ENCODE measurements at regions not wholly inside any gene's neighbourhood (a gene's known extent, or its start where the extent isn't known, plus 50 kb on each side); places are given as distances from the start of the nearest gene placed in this dataset.
A peak's percentile ranks its signal among the peaks of the same experiment; 100 is the strongest.

DNA sequence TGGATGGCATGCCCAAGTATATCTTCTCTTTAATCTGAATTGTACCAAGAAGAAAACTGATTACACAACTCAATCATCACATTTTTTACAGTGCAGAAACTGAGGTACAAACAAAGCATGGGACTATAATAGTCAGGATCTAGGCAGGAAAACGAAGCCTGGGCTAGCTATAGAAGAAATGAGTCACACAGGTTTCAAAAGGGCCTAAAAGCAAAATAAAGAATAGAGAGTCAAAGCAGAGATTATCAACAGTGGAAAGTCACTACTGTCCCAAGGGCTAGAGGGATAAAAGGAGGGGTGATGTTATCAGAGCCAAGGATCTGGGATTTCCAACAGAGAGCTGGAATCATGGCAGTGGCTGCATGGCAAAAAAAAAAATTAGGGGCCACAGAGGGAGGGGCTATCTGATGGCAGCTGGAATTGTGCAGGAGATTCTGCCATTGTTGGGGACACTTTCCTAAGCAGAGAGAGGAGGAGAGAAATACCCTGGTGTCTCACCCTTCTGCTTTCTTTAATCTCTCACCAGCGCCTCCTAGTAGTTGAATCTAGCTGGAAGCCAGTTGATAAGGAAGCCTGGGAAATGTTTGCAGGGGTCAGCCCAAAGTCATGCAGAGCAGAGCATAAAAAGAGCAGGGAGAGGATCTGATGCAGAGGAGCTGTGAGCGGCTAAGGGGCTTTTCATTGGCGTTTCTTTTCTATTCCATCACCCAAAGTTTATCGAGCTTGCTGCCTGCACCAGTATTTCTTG, 343.2 kb downstream of the ACTL7B start:
- ATAC-seq (no peak), FAIRE-seq (no peak), DNase-seq (ENCODE audit: low spot score) (no peak)
- no peaks in the 10 kb centered on the region for H3K9me3 ChIP-seq (ENCODE audit: low read length)
- H3K36me3 ChIP-seq (replicated peaks in 1 of 2; ENCODE audit: control insufficient read depth in 1 of 2, insufficient read depth in 2 of 2, low read length in 2 of 2), result no peaks in the 10 kb centered on the region
- H3K79me2 ChIP-seq (ENCODE audit: insufficient read depth, low read length), result no peaks in the 10 kb centered on the region
- ChIA-PET POLR2A (no interaction called here), CTCF (ENCODE audit: low intra/inter-chr PET ratio, low total read pairs) (no interaction called here)
- H3K4me1 ChIP-seq (ENCODE audit: insufficient read depth, low read length), result no peaks in the 10 kb centered on the region
- no peaks in the 10 kb centered on the region for H4K20me1 ChIP-seq (ENCODE audit: insufficient read depth, low read length)
- no peak for TF ChIP-seq GABPA (IDR thresholded peaks at IDR 0.05; ENCODE audit: low read depth, low read length)
- no peak for TF ChIP-seq GABPA (CRISPR knock-in tag; IDR thresholded peaks at IDR 0.05; ENCODE audit: low read depth)
- no peak overlapping the region for H3K27ac ChIP-seq (ENCODE audit: extremely low read length, insufficient read depth, low read length)
- H3K4me3 ChIP-seq (replicated peaks in 1 of 3; ENCODE audit: insufficient read depth in 1 of 3, low read depth in 2 of 3, low read length in 3 of 3), result no peak overlapping the region
- BruUV-seq (replicated peaks), result no TSS peak
- intact Hi-C loops (cut with micrococcal nuclease; ENCODE audit: unreplicated experiment) (no loop called here), in situ Hi-C loops (cut with HindIII; ENCODE audit: extremely low pct_ligation_motif_present, low pct_unique_long_range_greater_than_20kb) (no loop called here)
- H3K27me3 ChIP-seq (ENCODE audit: control insufficient read depth in 1 of 2, insufficient read depth in 2 of 2, low read length in 2 of 2), result 0 out of 5 replicates have a peak, but pooled peaks cover 0 to 2% of the 10 kb centered on the region in 2 experiments
- H3K9ac ChIP-seq (ENCODE audit: insufficient read depth, low read depth, low read length), result no peak overlapping the region
- WGBS (ENCODE audit: low lambda C conversion rate), result 2% methylated on average over 5 of the region's 5 CpGs
- H3K4me2 ChIP-seq (ENCODE audit: low read depth, low read length), result no peak overlapping the region
- no peak overlapping the region for H2AFZ ChIP-seq (ENCODE audit: low read length)

DNA sequence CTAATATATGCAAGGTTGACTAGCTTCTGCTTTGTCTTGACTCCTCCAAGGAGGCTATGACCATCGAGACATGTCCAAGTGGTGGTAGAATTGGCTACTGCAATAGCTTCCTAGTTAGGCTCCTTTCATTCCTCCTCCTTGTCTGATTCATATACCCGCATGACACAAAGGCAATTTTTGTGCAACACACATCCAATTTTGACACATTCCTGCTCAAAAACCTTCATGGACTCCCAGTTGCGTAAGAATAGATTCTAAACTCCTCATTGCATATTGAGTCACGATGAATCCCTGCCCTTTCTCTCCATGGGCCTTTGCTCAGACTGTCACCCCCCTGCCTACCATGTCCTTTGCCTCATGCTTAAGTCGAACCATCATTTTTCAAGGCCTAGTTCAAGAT, 344.5 kb downstream of the ACTL7B start:
- no peak overlapping the region for H3K4me3 ChIP-seq (replicated peaks in 1 of 3; ENCODE audit: insufficient read depth in 1 of 3, low read depth in 2 of 3, low read length in 3 of 3)
- no peak for FAIRE-seq
- no peaks in the 10 kb centered on the region for H3K4me1 ChIP-seq (ENCODE audit: insufficient read depth, low read length)
- no peak overlapping the region for H3K27ac ChIP-seq (ENCODE audit: extremely low read length, insufficient read depth, low read length)
- POLR2A ChIA-PET, result no interaction called here
- no peak overlapping the region for H3K9ac ChIP-seq (ENCODE audit: insufficient read depth, low read depth, low read length)
- no peak for ATAC-seq
- no peak overlapping the region for H2AFZ ChIP-seq (ENCODE audit: low read length)
- no peaks in the 10 kb centered on the region for H3K36me3 ChIP-seq (replicated peaks in 1 of 2; ENCODE audit: control insufficient read depth in 1 of 2, insufficient read depth in 2 of 2, low read length in 2 of 2)
- no peaks in the 10 kb centered on the region for H3K79me2 ChIP-seq (ENCODE audit: insufficient read depth, low read length)
- in situ Hi-C loops (cut with HindIII; ENCODE audit: extremely low pct_ligation_motif_present, low pct_unique_long_range_greater_than_20kb) (no loop called here), intact Hi-C loops (cut with micrococcal nuclease; ENCODE audit: unreplicated experiment) (no loop called here)
- no TSS peak for BruUV-seq (replicated peaks)
- no peaks in the 10 kb centered on the region for H3K27me3 ChIP-seq (ENCODE audit: control insufficient read depth in 1 of 2, insufficient read depth in 2 of 2, low read length in 2 of 2)
- DNase-seq (ENCODE audit: low spot score), result no peak
- no peak overlapping the region for H3K4me2 ChIP-seq (ENCODE audit: low read depth, low read length)
- no peaks in the 10 kb centered on the region for H3K9me3 ChIP-seq (ENCODE audit: low read length)
- H4K20me1 ChIP-seq (ENCODE audit: insufficient read depth, low read length), result no peaks in the 10 kb centered on the region
- CTCF ChIA-PET (ENCODE audit: low intra/inter-chr PET ratio, low total read pairs), result no interaction called here
- WGBS (ENCODE audit: low lambda C conversion rate), result 23% methylated on average over 5 of the region's 5 CpGs
- TF ChIP-seq HOMEZ (CRISPR knock-in tag; IDR thresholded peaks at IDR 0.05; ENCODE audit: low read depth) (no peak), CEBPB (IDR thresholded peaks at IDR 0.05; ENCODE audit: borderline replicate concordance, low read depth, low read length) (0 out of 2 replicates have a peak, but pooled peaks have one; percentile 36), BORCS8-MEF2B (CRISPR knock-in tag; IDR thresholded peaks at IDR 0.05) (no peak), PPARG (CRISPR knock-in tag; conservative IDR thresholded peaks at IDR 0.05) (no peak)
- TF ChIP-seq, protein P1, sequence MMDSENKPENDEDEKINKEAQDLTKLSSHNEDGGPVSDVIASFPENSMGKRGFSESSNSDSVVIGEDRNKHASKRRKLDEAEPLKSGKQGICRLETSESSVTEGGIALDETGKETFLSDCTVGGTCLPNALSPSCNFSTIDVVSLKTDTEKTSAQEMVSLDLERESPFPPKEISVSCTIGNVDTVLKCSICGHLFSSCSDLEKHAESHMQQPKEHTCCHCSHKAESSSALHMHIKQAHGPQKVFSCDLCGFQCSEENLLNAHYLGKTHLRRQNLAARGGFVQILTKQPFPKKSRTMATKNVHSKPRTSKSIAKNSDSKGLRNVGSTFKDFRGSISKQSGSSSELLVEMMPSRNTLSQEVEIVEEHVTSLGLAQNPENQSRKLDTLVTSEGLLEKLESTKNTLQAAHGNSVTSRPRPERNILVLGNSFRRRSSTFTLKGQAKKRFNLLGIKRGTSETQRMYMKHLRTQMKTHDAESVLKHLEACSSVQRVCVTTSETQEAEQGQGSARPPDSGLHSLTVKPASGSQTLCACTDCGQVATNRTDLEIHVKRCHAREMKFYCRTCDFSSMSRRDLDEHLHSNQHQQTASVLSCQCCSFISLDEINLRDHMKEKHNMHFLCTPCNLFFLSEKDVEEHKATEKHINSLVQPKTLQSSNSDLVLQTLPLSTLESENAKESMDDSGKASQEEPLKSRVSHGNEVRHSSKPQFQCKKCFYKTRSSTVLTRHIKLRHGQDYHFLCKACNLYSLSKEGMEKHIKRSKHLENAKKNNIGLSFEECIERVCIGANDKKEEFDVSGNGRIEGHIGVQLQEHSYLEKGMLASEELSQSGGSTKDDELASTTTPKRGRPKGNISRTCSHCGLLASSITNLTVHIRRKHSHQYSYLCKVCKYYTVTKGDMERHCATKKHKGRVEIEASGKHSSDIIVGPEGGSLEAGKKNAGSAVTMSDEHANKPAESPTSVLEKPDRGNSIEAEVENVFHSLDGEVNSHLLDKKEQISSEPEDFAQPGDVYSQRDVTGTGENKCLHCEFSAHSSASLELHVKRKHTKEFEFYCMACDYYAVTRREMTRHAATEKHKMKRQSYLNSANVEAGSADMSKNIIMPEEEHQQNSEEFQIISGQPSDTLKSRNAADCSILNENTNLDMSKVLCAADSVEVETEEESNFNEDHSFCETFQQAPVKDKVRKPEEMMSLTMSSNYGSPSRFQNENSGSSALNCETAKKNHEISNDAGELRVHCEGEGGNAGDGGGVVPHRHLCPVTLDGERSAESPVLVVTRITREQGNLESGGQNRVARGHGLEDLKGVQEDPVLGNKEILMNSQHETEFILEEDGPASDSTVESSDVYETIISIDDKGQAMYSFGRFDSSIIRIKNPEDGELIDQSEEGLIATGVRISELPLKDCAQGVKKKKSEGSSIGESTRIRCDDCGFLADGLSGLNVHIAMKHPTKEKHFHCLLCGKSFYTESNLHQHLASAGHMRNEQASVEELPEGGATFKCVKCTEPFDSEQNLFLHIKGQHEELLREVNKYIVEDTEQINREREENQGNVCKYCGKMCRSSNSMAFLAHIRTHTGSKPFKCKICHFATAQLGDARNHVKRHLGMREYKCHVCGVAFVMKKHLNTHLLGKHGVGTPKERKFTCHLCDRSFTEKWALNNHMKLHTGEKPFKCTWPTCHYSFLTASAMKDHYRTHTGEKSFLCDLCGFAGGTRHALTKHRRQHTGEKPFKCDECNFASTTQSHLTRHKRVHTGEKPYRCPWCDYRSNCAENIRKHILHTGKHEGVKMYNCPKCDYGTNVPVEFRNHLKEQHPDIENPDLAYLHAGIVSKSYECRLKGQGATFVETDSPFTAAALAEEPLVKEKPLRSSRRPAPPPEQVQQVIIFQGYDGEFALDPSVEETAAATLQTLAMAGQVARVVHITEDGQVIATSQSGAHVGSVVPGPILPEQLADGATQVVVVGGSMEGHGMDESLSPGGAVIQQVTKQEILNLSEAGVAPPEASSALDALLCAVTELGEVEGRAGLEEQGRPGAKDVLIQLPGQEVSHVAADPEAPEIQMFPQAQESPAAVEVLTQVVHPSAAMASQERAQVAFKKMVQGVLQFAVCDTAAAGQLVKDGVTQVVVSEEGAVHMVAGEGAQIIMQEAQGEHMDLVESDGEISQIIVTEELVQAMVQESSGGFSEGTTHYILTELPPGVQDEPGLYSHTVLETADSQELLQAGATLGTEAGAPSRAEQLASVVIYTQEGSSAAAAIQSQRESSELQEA (CRISPR knock-in tag; IDR thresholded peaks at IDR 0.05; ENCODE audit: not compliant biosample characterization), result no peak
- TF ChIP-seq, protein P2, sequence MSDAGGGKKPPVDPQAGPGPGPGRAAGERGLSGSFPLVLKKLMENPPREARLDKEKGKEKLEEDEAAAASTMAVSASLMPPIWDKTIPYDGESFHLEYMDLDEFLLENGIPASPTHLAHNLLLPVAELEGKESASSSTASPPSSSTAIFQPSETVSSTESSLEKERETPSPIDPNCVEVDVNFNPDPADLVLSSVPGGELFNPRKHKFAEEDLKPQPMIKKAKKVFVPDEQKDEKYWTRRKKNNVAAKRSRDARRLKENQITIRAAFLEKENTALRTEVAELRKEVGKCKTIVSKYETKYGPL (CRISPR knock-in tag; IDR thresholded peaks at IDR 0.05), result no peak

Measured in HepG2 (cell line).